GOT3 (cell line): ENCODE measurements at regions not wholly inside any gene's neighbourhood (a gene's known extent, or its start where the extent isn't known, plus 50 kb on each side); places are given as distances from the start of the nearest gene placed in this dataset.
"Not testable (repeated sequence)": the region's sequence is repeated elsewhere in the genome, so short reads cannot be mapped to it uniquely, and the experiment has no call there.

ENCODE experiments used
- DNase-seq: peaks from one replicate; lab custom pipeline; 2025; ENCODE audit warnings: mixed read lengths; lab: John Stamatoyannopoulos, UW

DNA sequence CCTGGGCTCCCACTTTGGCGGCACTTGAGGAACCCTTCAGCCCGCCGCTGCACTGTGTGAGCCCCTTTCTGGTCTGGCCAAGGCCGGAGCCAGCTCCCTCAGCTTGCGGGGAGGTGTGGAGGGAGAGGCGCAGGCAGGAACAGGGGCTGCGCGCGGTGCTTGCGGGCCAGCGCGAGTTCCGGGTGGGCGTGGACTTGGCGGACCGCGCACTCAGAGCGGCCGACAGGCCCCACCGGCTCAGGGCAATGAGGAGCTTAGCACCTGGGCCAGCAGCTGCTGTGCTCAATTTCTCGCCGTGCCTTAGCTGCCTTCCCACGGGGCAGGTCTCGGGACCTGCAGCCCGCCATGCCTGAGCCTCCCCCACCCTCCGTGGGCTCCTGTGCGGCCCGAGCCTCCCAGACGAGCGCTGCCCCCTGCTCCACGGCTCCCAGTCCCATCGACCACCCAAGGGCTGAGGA is 324.8 kb downstream of the RAD51AP2 start:
- DNase-seq = not testable (repeated sequence)

DNA sequence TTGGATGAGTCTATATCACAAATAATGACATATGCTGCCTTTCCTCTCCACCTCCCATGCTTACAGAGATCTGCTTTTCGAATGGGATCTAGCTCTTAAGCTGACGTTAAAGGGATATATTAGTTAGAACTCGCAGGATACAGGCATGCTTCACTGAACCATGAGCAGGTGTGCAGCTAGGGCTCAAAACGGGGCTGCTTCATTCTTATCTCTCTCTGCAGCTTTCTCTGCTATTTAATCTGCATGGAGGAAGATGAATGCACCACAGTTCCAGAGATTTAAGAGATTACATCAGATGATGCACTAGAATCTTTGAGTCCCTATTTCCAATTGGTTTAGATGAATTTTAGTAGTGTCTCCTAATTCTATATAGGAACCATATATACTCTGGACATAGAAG is 327.0 kb downstream of the RAD51AP2 start:
- DNase-seq = no peak

DNA sequence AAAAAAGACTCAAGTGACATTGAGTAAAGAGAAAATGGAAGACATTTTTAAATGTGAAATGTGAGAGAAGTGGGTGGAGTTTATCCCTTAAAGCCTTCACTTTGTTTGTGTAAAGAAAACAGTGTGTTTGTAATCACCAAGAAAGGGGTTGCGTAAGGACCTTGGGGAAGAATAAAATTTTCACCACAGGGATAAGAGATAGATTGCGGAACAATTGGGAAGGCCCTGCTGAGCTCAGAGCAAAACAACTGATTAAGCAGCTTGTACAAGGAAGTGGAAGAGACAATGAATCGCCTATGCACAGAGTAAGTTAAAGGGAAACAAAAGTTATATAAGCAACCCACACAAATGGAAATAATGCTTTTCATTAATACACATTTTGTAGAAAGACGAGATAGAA is 327.7 kb downstream of the RAD51AP2 start:
- DNase-seq = no peak

DNA sequence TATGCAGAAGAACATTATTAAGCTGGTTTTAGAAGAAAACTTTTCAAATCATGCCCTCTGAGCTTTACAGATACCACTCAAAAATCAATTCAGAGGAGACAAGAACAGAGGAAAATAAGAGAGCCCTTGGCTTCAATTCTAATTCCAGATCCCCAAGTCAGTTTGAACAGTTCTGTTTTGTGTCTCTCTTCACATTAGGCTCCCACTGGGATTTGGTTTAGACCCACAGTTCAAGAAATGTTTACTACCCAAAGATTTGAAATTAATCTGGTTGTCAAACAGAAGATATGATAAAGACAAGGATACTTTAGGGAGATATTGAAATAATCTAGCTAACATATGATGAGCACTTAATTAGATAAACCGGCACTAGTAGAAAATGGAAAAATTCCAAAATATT is 329.5 kb downstream of the RAD51AP2 start:
- DNase-seq = no peak

DNA sequence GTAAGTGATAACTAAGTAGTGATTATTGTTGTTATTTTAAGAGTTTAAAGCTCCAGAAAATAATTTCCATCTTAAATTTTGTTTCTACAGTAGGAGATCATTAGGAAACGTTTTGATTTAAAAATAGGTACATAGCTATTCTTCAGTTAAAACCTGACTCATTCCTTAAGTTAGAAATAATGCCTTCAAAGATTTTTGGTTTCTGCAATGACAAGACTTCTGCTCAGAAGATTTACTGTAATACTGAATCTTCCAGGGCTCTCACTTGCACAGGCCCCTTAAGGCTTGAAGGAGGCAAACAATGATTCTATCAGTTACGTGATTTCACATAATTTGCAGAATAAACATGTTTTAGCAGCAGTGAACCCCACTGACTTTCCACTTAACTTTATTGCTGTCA is 333.7 kb downstream of the RAD51AP2 start:
- DNase-seq = no peak

DNA sequence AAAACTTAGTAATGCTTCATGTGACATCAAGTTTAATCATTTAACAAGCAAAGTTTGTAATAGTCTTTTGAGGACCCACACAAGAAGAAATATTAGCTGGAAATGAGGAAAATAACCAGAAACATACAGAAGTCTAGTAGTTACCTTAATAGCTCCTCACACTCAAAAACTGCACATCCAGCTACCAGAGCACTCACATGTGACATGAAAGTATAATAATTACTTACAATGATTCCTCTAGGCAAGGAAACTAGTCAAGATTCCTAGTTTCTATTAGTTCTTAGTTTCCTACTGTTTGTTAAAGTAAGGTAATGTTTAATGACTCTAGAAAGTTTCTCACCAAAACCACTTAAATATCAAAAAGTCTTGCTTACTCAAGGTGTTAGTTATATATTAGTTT is 335.8 kb downstream of the RAD51AP2 start:
- DNase-seq = no peak

DNA sequence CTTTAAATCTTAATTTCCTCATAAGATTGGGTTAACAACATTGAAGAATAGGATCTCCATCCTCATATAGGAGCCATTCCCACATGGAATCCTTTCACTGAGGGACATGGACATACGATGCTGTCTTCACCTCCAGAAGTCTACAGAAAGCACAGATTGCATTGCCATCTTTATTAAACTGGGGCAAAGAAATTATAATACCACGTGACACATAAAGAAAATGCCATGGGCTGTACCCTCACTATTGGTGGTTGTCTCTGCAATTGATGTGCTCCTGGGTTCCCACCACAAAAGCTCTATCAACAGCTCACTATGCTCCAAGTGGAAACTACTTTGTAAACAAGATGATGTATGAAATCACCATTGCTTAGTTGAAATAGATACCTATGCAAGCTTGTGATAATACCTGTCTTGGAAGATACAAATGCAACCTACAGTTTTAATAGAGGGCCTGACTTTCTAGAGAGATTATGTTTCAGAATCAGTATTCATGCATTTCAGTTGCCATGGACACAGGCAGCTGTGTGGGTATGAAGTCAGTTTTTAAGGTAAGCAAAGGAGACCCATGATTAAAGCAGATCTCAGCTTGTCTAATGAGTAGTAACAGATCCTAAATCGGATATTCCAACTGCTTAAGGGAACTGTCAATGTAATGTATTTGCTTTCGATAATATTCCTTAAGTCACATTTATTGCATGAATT is 337.0 kb downstream of the RAD51AP2 start:
- no peak for DNase-seq

DNA sequence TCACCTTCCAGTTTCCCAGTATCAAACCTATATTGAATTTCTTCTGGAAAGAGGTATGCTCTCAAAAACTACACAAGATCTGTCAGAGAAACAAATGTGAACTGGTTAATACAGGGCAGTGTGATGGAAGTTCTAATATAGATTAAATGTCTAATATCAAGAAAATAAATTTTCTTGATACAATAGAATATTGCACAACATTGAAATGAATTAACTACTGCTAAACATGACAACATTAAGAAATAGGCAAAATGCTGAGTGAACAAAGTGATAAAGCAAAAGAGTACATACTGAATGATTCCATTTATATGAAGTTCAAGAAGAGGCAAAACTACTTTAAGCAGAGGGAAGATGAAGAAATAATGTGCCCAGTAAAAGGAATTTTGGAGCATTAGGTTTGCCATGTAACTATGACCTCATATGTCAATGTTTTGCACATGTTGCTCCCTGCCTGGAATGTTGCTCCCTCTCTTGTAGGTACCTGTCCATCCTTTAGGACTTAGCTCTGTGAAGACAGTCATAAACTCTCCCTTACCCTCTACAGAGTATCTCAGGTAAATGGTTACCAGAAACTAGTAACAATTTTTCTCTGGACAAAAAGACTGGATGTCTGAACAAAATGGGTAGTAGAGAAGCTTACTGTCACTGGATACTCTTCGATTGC is 339.0 kb downstream of the RAD51AP2 start:
- DNase-seq = no peak

DNA sequence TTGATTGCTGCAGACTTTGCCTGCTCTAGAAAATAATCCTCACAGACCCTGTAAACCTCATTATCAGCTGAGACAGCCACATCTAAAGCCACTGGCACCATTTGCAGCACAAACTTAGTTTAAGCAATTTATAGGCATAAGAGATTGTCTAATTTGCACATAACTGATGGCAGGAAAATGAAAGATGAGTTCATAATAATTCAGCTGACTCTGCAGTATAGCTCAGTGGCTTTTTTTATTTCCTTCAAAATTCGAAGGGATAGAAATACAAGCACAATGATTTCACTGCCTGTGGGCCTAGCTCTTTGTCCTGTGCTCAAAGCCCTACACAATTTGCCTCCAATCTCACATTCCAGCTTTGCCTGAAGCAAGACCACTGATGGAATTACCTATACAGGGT is 341.2 kb downstream of the RAD51AP2 start:
- DNase-seq = no peak

DNA sequence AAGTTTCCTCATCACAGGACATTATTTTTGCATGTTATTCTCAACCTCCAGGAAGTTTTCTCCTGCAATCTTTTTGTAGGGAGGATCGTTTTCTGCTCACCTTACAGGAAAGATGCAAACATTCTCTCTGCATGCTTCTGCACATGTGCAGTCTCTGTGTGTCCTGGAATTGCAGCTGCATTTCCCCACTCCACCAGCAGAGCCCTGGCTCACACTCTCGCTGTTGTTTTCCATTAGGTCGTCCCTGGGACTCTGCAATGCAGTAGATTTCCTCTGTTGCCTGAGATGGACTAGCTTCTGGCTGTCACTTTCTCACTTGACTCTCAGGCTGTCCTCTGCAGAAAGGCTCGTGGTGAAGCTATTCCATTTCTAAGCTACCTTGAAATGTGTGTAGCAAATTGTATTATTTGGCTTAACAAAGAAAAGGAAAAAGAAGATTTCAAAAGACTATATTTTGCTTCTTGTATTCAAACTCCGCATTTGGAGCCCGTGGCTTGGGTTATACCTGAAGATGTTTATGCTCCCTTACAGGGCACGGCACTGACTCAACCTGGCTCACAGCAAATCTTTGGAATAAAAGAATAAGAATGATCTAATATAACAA is 346.7 kb downstream of the RAD51AP2 start:
- no peak for DNase-seq

DNA sequence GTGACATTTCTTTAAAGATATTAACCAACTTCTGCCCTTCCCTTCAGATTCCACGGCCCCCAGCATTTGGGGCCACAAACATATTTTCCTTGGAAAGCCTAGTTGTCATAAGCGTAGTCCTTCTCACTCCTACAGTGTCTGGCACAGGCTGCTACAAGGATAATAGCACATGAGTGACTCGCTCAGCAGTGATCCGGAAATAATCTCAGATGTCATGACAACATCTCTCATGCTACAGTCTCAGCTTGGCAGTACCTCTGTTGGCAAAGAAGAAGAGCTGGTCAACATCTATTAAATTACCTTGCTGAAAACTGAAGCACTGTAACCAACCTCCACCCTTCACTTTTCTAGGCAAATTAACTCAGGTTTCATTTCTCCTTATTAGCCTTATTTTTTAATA is 351.7 kb downstream of the RAD51AP2 start:
- DNase-seq = no peak

DNA sequence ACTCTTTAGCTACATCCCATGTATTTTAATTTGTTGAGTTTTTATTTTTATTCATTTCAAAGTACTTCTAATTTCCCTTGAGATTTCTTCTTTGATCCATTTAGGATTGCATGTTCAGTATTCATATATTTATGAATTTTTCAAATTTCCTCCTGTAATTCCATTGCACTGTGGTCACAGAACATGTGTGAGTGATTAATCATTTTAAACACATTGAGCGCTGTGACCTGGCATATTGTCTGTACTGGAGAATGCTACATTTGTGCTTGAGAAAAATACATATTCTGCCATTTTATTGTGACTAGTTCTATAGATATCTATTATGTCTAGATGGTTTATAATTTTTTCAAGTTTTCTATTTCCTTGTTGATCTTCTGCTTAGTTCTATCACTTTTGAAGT is 353.7 kb downstream of the RAD51AP2 start:
- no peak for DNase-seq

DNA sequence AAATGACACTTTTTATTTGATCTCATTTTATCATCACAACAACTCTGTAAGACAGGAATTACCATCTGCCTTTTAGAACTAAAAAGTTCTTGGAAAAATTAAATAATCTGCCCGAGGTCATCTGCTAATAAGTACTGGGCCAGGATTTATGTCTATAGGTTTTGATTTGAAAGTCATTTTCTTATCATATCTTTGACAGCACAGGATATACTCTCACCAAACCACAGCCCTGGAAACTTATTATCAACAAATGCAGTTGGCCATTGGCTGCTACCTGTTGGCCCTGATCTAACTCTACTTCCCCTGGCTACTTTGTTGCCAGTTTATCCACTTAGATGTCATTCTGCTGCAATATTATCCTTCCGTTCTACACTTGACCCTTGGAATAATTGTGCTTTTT is 354.6 kb downstream of the RAD51AP2 start:
- no peak for DNase-seq

DNA sequence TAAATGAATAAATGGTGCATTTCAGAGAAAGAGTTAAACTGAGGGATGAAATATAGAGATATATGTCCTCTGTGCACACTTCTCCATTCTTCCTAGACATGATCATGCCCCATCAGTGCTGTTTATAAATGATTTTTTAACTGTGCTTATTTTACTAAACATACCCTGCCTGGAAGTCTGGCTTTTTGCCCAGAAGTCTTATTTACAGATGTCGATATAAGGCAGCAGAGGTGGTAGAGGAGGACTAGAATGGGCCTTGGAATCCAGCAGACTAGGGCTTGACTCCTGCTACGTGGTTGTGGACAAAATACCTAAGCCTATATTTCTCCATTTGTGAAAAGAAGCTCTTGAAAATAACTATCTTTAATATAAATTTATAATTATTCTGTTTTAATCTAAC is 355.5 kb downstream of the RAD51AP2 start:
- no peak for DNase-seq

DNA sequence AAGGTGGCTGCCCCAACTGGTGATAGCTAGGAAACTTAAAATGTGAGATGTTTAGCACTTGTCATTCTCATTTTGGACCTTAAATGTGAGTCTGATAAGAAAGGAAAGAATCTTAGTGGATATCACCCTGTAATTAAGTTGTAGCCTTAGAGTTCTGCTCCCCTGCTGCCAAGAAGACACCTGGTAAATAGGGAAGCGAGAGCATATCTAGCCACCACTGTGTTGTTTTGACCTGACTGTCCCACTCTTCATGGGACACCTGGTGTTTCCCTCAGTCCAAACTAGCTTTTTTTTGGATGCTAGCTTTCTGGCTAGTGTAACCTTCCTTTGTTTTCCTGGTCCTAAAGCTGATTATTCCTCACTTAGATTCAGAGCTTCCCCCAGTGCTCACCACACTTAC is 357.6 kb downstream of the RAD51AP2 start:
- DNase-seq = no peak

DNA sequence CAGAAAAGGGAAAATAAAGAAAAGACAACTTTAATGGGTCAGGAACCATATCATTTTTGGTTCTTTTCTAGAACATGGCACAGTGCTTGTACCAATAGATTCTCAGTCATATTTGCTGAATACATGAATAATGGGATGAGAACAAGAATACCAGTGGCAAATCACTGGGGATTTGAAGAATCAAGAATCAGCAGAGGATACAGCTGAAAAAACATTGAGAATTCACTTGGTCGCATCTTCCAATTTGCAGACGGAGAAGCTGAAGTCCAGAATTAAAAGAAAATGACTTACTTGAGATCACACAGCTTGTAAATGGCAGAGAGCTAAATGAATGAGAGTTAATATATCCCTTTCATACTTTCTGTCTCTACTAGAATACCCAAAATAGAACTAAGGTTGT is 362.2 kb downstream of the RAD51AP2 start:
- DNase-seq = no peak

DNA sequence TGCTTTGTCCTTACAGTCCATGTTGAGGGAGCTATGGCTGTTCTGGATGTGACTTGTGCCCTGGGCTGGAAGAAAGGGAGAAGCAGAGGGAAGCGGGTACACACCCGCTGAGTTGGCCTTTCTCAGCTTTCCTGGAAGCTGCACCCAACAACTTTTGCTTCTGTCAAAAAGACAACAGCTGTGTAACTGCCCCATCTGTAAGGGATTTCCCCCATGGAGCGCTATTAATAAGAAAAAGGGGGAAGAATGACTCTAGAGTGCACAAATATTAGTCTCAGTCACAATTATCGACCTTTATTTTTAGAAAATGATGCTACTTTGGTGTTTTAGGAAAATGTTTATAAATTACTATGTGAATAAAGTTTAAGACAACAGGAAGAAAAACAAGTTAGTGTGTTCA is 368.3 kb downstream of the RAD51AP2 start:
- no peak for DNase-seq

DNA sequence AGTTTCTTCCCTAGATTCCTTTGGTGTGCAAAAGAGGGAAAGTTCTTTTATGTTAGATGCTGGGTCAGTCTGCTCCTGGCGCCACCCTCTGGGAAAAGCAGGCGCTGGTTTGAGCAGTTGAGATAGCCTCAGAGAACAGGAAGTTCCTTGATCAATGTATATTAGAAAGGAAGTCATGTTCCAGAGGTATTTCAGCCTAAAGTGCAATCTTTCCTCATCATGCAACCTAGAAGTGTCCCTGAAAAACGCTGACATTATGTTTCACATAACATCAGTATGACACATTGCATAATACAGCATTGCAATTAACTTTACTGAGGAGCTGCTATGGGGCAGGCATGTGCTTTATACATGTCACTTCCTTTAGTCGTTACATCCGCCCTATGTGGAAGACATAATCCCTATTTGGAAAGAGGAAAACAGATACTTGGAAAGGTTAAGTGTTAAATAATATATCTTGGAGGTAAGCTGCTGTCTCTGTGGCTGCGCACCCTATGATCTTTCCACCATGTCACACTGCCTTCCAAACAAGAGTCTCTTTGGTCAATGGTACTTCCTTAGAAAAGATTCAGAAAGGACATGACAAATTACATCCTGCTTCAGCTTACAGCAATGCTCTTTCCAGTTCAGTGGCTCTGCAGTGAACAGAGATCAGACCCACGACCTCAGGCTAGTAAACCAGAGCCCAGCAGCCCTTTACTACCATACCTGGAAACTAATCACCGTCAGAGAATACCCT is 369.7 kb downstream of the RAD51AP2 start:
- no peak for DNase-seq

DNA sequence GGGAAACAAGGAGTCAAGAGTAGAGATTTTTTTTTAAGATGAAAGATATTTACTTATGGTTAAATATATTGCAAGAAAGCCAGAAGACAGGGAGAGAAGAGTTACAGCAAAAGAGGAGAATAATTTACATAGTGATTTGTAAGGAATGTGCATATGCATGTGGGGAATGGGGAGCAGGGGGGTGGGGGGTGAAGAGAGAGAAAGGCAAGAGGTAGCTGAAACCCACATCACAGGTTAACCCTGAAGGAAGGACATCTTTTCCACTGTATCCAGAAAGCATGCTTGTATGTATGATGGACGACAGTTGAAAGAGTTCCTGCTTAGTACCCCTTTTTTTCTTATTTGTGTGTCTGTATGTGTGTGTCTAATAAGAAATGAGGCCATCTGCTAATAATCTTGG is 371.9 kb downstream of the RAD51AP2 start:
- DNase-seq = no peak

DNA sequence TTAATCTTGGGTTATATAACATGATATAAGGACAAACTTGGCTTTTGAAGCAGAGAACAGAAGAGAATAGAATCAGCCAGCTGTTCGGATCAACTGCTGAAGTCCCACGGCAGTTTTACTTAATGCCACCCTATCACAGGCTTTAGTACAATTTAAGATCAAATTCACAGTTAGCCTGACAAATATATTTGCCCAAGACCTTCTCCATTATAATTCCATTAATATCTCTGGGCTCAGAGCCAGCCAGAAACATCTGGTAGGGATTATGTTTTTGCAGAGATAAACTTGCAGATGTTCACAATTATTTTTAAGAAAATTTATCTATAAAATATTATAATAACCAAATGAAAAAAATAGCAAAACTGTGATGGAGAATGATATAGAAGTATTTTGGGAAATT is 381.4 kb downstream of the RAD51AP2 start:
- DNase-seq = no peak

DNA sequence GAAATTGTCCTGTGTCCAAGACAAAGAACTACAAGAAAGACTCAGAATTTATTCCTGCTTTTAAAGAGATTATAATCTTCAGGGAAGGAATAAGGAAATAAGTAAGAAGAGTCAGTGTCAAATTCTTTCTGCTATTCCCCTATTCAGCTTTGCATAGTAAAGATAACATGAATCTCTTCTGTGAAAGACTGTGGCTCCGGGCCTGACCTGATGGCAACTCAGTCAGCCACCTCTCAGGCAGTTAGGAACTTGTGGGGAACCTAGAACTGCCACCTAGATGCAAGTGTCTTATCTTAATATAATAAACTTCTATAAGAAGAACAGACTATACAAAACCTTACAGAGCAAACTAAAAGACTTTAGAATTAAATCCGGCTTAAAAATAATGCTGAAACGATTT is 382.0 kb downstream of the RAD51AP2 start:
- no peak for DNase-seq

DNA sequence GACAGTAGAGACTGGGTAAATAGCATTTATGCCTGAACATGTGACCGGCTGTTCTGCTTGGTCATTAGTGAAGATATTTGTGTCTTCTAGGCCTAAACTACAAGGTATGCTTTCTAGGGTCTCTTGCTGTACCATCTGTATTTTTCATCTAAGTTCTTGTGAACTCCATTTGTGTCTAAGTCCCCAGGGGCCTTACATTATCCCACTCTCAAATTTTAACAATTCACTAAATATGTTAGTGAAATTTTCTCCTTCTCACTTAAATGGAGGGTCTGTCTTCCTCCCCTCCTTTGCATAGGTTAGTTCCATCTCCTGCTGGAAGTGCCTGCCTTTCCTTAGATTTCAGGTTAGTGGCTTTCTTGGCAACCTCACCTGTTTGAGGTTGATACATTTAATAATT is 382.6 kb downstream of the RAD51AP2 start:
- DNase-seq = no peak
